ENCODE measurements at regions not wholly inside any gene's neighbourhood (a gene's known extent, or its start where the extent isn't known, plus 50 kb on each side); places are given as distances from the start of the nearest gene placed in this dataset.
"Not testable (repeated sequence)": the region's sequence is repeated elsewhere in the genome, so short reads cannot be mapped to it uniquely, and the experiment has no call there.

DNA sequence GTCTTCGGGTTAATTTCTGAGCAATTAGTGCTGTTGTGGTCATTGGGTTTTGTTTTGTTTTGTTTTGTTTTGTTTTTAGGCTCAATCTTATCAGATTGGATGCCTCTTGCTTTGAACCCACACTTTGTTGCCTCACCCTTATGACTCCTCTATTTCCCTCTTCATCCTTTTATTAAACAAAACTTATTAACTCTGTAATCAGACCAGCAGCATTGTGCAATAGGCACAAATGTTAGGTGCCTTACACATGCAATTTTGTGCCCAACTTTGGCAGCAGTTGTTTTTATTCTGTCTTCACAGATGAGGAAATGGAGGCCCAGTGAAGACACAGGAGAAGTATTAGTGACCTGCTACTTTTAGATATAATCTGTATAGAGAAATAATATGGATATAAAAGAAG lies 377.7 kb downstream of the KCNRG start:
- no peaks in the 10 kb centered on the region for H3K4me1 ChIP-seq (ENCODE audit: control insufficient read depth in 1 of 2, insufficient read depth in 1 of 2, low read depth in 1 of 2, low read length in 1 of 2)
- TF ChIP-seq CTCF (IDR thresholded peaks at IDR 0.05): no peak
- no peaks in the 10 kb centered on the region for H3K9me3 ChIP-seq

GRCh38 chr13:50393628-50394027 lies 378.4 kb downstream of the KCNRG start:
- no peaks in the 10 kb centered on the region for H3K36me3 ChIP-seq
- no peak for TF ChIP-seq CTCF (IDR thresholded peaks at IDR 0.05)
- no peaks in the 10 kb centered on the region for H3K9me3 ChIP-seq
- no peaks in the 10 kb centered on the region for H3K4me1 ChIP-seq (ENCODE audit: control insufficient read depth in 1 of 2, insufficient read depth in 1 of 2, low read depth in 1 of 2, low read length in 1 of 2)
- no peak overlapping the region for H3K4me3 ChIP-seq (ENCODE audit: low read depth in 1 of 2, low read length in 1 of 2)
- H3K27me3 ChIP-seq: no peaks in the 10 kb centered on the region
- no peak overlapping the region for H3K27ac ChIP-seq

More for the DNA sequence above, 377.7 kb downstream of the KCNRG start:
- Histone ChIP-seq H3K27me3 (no peaks in the 10 kb centered on the region), H3K36me3 (no peaks in the 10 kb centered on the region), H3K27ac (no peak overlapping the region), H3K4me3 (ENCODE audit: low read depth in 1 of 2, low read length in 1 of 2) (no peak overlapping the region)

DNA sequence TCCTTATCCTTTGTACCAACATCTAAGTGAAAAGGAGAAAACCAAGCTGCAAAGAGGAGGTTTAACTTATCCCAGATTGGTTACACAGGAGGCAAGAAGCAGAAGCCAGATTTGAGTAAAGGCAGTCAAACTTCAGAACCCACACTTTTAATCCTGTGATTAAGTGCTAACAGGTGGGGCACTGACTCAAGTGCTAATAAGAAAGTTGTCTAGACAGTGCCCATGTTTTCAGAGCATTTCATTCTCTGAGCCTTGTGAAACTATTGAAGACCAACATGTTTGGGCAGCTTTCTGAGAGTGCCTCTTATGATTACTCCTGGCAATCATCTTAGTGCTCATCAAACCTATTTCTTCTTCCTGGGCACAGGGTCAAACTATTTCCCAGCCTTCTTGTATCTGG lies 380.8 kb downstream of the KCNRG start:
- no peak overlapping the region for H3K27ac ChIP-seq
- H3K4me3 ChIP-seq (ENCODE audit: low read depth in 1 of 2, low read length in 1 of 2): no peak overlapping the region
- H3K27me3 ChIP-seq: no peaks in the 10 kb centered on the region
- no peaks in the 10 kb centered on the region for H3K9me3 ChIP-seq
- H3K4me1 ChIP-seq (ENCODE audit: control insufficient read depth in 1 of 2, insufficient read depth in 1 of 2, low read depth in 1 of 2, low read length in 1 of 2): no peaks in the 10 kb centered on the region
- no peaks in the 10 kb centered on the region for H3K36me3 ChIP-seq
- no peak for TF ChIP-seq CTCF (IDR thresholded peaks at IDR 0.05)

DNA sequence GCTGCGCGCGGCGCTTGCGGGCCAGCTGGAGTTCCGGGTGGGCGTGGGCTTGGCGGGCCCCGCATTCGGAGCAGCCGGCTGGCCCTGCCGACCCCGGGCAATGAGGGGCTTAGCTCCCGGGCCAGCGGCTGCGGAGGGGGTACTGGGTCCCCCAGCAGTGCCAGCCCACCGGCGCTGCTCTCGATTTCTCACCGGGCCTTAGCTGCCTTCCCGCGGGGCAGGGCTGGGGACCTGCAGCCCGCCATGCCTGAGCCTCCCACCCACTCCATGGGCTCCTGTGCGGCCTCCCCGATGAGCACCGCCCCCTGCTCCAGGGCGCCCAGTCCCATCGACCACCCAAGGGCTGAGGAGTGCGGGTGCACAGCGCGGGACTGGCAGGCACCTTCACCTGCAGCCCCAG lies 381.4 kb downstream of the KCNRG start:
- not testable (repeated sequence) for H3K4me3 ChIP-seq (ENCODE audit: low read depth in 1 of 2, low read length in 1 of 2); H3K36me3 ChIP-seq; H3K4me1 ChIP-seq (ENCODE audit: control insufficient read depth in 1 of 2, insufficient read depth in 1 of 2, low read depth in 1 of 2, low read length in 1 of 2); H3K27ac ChIP-seq; H3K27me3 ChIP-seq; H3K9me3 ChIP-seq

- Histone ChIP-seq H3K36me3 (no peaks in the 10 kb centered on the region), H3K9me3 (no peaks in the 10 kb centered on the region), H3K27ac (no peak overlapping the region), H3K27me3 (no peaks in the 10 kb centered on the region), H3K4me1 (ENCODE audit: control insufficient read depth in 1 of 2, insufficient read depth in 1 of 2, low read depth in 1 of 2, low read length in 1 of 2) (no peaks in the 10 kb centered on the region), H3K4me3 (ENCODE audit: low read depth in 1 of 2, low read length in 1 of 2) (no peak overlapping the region)
- no peak for TF ChIP-seq CTCF (IDR thresholded peaks at IDR 0.05)
Measured at GRCh38 chr13:50400035-50400726, 384.9 kb downstream of the KCNRG start.

DNA sequence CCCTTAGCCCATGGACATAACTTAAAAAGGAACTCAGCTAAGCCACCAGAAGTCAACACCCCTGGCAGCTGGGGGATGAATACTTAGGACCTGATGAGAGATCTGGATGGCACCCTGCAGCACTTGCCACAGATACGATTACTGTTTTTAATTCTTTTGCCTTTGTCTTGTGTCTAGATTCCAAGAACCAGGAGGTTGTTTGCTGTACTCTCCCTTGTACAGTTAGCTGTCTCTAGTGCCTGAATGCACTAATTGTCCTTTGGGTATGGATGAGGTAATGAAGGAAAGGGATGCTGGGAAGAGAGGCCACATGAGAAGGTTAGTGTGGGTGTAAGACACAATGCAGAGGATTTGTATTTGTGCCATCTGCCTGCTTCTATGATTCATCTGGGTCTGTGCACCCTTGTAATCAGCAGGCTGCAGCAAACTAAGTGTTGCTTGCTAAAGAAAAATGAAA lies 385.8 kb downstream of the KCNRG start:
- Histone ChIP-seq H3K4me3 (ENCODE audit: low read depth in 1 of 2, low read length in 1 of 2) (no peak overlapping the region), H3K27ac (no peak overlapping the region), H3K36me3 (no peaks in the 10 kb centered on the region), H3K4me1 (ENCODE audit: control insufficient read depth in 1 of 2, insufficient read depth in 1 of 2, low read depth in 1 of 2, low read length in 1 of 2) (no peaks in the 10 kb centered on the region), H3K9me3 (no peaks in the 10 kb centered on the region), H3K27me3 (no peaks in the 10 kb centered on the region)
- TF ChIP-seq CTCF (IDR thresholded peaks at IDR 0.05): no peak
